ENCODE measurements at regions not wholly inside any gene's neighbourhood (a gene's known extent, or its start where the extent isn't known, plus 50 kb on each side); places are given as distances from the start of the nearest gene placed in this dataset.

DNA sequence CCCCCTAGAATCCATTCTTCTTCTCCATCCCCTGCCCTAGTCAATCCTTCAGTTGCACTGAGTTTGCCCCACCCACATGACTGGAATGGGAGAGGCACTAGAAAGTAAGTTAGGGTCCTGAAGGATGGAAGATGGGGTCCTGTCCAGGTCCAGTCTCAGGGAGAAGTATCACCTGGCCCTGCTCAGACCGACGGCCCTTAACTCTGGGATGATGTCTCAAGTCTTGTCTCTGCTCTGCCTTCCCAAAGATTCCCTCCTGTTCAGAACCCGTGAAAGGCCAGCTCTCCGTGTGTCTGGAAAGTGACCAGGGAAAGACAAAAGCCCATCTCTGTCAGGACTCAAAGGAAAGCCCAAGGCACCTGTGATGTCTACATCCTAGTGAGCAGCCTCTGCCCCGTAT, 88.8 kb downstream of the OAT start:
- DNase-seq (no peak), FAIRE-seq (no peak), ATAC-seq (no peak)
- no peak overlapping the region for H3K27ac ChIP-seq
- no peaks in the 10 kb centered on the region for H3K9me3 ChIP-seq
- H3K36me3 ChIP-seq: no peaks in the 10 kb centered on the region
- no peaks in the 10 kb centered on the region for H3K4me1 ChIP-seq
- intact Hi-C loops (cut with DNase I): no loop called here
- 49 to 55% methylated on average over 5 of the region's 5 CpGs for WGBS, 2 donors
- TF ChIP-seq, protein P1, sequence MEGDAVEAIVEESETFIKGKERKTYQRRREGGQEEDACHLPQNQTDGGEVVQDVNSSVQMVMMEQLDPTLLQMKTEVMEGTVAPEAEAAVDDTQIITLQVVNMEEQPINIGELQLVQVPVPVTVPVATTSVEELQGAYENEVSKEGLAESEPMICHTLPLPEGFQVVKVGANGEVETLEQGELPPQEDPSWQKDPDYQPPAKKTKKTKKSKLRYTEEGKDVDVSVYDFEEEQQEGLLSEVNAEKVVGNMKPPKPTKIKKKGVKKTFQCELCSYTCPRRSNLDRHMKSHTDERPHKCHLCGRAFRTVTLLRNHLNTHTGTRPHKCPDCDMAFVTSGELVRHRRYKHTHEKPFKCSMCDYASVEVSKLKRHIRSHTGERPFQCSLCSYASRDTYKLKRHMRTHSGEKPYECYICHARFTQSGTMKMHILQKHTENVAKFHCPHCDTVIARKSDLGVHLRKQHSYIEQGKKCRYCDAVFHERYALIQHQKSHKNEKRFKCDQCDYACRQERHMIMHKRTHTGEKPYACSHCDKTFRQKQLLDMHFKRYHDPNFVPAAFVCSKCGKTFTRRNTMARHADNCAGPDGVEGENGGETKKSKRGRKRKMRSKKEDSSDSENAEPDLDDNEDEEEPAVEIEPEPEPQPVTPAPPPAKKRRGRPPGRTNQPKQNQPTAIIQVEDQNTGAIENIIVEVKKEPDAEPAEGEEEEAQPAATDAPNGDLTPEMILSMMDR (IDR thresholded peaks at IDR 0.05): no peak
- no peak overlapping the region for H3K4me3 ChIP-seq
- H3K27me3 ChIP-seq: no peaks in the 10 kb centered on the region

DNA sequence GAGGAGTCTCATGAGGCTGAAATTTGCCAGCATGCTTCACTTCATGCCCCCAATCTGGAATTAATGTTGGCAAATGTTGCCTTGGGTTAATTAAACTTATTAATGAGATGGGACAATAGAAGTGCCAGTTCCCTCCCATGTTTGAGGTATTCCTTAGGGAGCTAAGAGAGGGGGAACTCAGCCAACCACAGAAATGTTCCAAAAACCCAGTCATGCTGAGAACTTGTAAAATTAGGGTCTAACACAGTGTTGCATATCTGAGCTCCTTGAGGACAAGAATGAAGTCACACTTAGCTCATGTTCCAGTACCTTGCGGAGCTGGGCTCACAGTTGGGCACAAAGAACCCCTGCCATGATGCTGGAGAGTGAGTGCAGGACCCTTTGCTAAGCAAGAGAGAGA, 89.4 kb downstream of the OAT start:
- TF ChIP-seq, protein P1 (IDR thresholded peaks at IDR 0.05): no peak
- Histone ChIP-seq H3K9me3 (no peaks in the 10 kb centered on the region), H3K27ac (no peak overlapping the region), H3K36me3 (no peaks in the 10 kb centered on the region), H3K4me3 (no peak overlapping the region), H3K27me3 (no peaks in the 10 kb centered on the region), H3K4me1 (no peaks in the 10 kb centered on the region)
- FAIRE-seq (no peak), ATAC-seq (no peak), DNase-seq (no peak)
- WGBS, 2 donors: 88 to 89% methylated on average over 1 of the region's 1 CpG
- intact Hi-C loops (cut with DNase I): no loop called here

DNA sequence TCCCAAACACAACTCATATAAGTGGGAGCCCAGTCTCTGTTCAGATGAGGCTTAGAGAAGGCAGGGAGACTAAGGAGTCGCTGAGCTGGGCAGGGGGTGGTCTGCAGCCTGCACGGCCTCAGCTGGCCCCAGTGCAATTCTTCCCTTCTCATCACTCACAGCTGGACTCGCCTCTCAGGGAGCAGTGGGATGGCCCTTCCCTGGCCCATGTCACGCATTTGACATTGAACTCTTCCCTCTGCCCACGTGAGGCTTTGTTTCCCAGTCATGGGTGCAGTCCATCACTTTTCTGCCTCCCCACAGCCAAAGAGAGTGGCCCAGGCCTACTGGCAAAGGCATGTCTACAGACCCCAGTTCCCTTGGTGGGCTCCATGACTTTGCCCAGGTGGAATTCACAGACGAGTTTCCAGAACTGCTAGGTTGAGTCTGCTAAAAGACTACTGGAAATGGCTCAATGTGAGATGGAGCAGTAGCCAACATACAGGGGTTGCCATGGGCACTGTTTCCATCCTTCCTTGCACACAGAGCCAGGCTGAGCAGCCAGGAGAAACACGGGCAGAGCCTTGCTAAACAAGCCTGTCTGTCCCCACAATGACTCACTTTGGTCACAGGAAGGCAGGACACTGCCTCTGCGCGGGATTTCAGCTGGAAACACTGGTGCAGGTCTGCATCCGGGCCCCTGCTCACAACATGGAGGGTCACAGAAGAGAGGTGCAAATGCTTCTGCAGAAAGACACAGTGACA, 90.1 kb downstream of the OAT start:
- no peak overlapping the region for H3K27ac ChIP-seq
- H3K9me3 ChIP-seq: no peaks in the 10 kb centered on the region
- intact Hi-C loops (cut with DNase I): no loop called here
- no peaks in the 10 kb centered on the region for H3K36me3 ChIP-seq
- 58 to 62% methylated on average over 10 of the region's 10 CpGs for WGBS, 2 donors
- no peaks in the 10 kb centered on the region for H3K4me1 ChIP-seq
- FAIRE-seq (no peak), DNase-seq (no peak), ATAC-seq (no peak)
- H3K27me3 ChIP-seq: no peaks in the 10 kb centered on the region
- TF ChIP-seq, protein P1 (IDR thresholded peaks at IDR 0.05): no peak
- H3K4me3 ChIP-seq: no peak overlapping the region

DNA sequence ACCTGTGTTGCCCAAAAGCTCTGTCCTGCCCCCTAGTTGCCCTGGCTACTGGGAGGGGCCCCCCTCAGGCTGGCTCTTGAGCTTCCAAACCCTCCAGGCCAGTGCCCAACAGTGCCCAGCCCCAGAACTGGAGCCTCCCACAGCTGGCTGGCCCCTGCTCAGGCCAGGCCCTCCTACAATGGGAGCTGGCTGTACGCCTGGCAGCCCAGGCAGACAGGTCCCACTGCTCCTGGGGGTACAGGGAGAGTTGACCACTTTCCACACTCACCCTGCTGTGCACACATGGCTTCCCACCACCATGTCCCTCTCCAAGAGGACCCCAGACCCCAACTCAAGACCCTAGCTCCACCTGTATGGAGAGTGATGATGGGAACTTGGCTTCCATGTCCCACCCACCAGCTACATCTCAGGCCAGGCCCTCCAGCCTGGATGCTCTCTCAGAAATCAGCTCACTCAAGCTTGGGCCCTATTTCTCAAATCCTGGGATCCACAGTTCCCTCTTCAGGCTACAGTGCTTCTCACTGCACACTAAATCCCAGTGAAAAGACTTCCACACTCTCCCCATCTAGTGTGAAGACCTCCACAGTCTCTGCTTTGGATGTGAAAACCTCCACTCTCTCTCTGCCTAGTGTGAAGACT, 92.6 kb downstream of the OAT start:
- Histone ChIP-seq H3K9me3 (no peaks in the 10 kb centered on the region), H3K4me1 (no peaks in the 10 kb centered on the region), H3K36me3 (no peaks in the 10 kb centered on the region), H3K27ac (no peak overlapping the region), H3K27me3 (no peaks in the 10 kb centered on the region), H3K4me3 (no peak overlapping the region)
- intact Hi-C loops (cut with DNase I): no loop called here
- ATAC-seq (no peak), DNase-seq (peak in 2 of 6 donors; percentile 5 to 36), FAIRE-seq (no peak)
- TF ChIP-seq, protein P1 (IDR thresholded peaks at IDR 0.05): no peak
- 0% methylated on average over 1 of the region's 1 CpG for WGBS, 2 donors

DNA sequence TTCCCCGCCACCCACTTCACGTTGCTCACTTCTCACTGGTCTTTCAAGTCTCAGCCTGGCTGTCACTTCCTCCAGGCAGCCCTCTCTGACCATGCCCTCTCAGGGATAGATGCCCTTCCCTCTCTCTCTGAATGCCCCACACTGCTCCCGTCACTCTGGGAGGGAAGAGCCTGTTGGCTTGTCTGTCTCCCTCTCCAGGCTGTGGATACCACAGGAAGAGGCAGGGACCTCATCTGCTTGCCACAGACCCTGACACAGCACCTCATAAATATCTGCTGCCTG, 93.1 kb downstream of the OAT start:
- intact Hi-C loops (cut with DNase I): no loop called here

More for the DNA sequence above, 93.1 kb downstream of the OAT start:
- FAIRE-seq (no peak), ATAC-seq (no peak), DNase-seq (peak in 1 of 6 donors; percentile 1)
- Histone ChIP-seq H3K4me1 (no peaks in the 10 kb centered on the region), H3K4me3 (no peak overlapping the region), H3K9me3 (no peaks in the 10 kb centered on the region), H3K36me3 (no peaks in the 10 kb centered on the region), H3K27me3 (no peaks in the 10 kb centered on the region), H3K27ac (no peak overlapping the region)
- 81 to 83% methylated on average over 3 of the region's 3 CpGs for WGBS, 2 donors
- TF ChIP-seq, protein P1 (IDR thresholded peaks at IDR 0.05): no peak
